ENCODE measurements at regions not wholly inside any gene's neighbourhood (a gene's known extent, or its start where the extent isn't known, plus 50 kb on each side); places are given as distances from the start of the nearest gene placed in this dataset.
A peak's percentile ranks its signal among the peaks of the same experiment; 100 is the strongest.
"Not testable (repeated sequence)": the region's sequence is repeated elsewhere in the genome, so short reads cannot be mapped to it uniquely, and the experiment has no call there.

GRCh38 chr7:3138997-3139396 is 95.3 kb upstream of the CARD11 start:
- DNase-seq, result no peak

- DNase-seq, result no peak
These were observed 97.2 kb upstream of the CARD11 start for GRCh38 chr7:3140834-3141233.

GRCh38 chr7:3141326-3141725 is 97.7 kb upstream of the CARD11 start:
- DNase-seq, result no peak

GRCh38 chr7:3143869-3144775 is 100.5 kb upstream of the CARD11 start:
- no peak for DNase-seq

GRCh38 chr7:3144776-3145125 is 101.1 kb upstream of the CARD11 start:
- DNase-seq, result not testable (repeated sequence)

GRCh38 chr7:3146571-3147226 is 103.0 kb upstream of the CARD11 start:
- no peak for DNase-seq

- not testable (repeated sequence) for DNase-seq
These were observed 104.8 kb upstream of the CARD11 start for GRCh38 chr7:3148471-3148870.

- no peak for DNase-seq
These were observed 105.7 kb upstream of the CARD11 start for GRCh38 chr7:3149231-3149995.

GRCh38 chr7:3150027-3150426 is 106.4 kb upstream of the CARD11 start:
- DNase-seq, result no peak

- DNase-seq, result no peak
These were observed 108.1 kb upstream of the CARD11 start for GRCh38 chr7:3151784-3152183.

GRCh38 chr7:3152714-3153113 is 109.0 kb upstream of the CARD11 start:
- DNase-seq, result no peak

GRCh38 chr7:3153118-3153517 is 109.5 kb upstream of the CARD11 start:
- no peak for DNase-seq

- no peak for DNase-seq
These were observed 110.7 kb upstream of the CARD11 start for GRCh38 chr7:3154317-3154716.

- peak; percentile 57 for DNase-seq
These were observed 111.3 kb upstream of the CARD11 start for GRCh38 chr7:3154881-3155494.

GRCh38 chr7:3156508-3156907 is 112.8 kb upstream of the CARD11 start:
- DNase-seq, result no peak

GRCh38 chr7:3157566-3158287 is 114.1 kb upstream of the CARD11 start:
- DNase-seq, result no peak

- DNase-seq, result no peak
These were observed 114.7 kb upstream of the CARD11 start for GRCh38 chr7:3158341-3158760.

- DNase-seq, result no peak
These were observed 115.4 kb upstream of the CARD11 start for GRCh38 chr7:3159039-3159438.

GRCh38 chr7:3159445-3159844 is 115.8 kb upstream of the CARD11 start:
- no peak for DNase-seq

- not testable (repeated sequence) for DNase-seq
These were observed 116.3 kb upstream of the CARD11 start for GRCh38 chr7:3159926-3160325.

GRCh38 chr7:3162289-3162688 is 118.6 kb upstream of the CARD11 start:
- DNase-seq, result no peak

GRCh38 chr7:3162798-3163197 is 119.1 kb upstream of the CARD11 start:
- not testable (repeated sequence) for DNase-seq

Data from central memory CD4-positive, alpha-beta T cell (primary cell).